Right kidney (tissue), 1 donor: ENCODE measurements at regions not wholly inside any gene's neighbourhood (a gene's known extent, or its start where the extent isn't known, plus 50 kb on each side); places are given as distances from the start of the nearest gene placed in this dataset.
"Not testable (repeated sequence)": the region's sequence is repeated elsewhere in the genome, so short reads cannot be mapped to it uniquely, and the experiment has no call there.

Experiments
- DNase-seq: peaks from one replicate; pipeline ENCODE4 v3.0.0-alpha.2; 2016

DNA sequence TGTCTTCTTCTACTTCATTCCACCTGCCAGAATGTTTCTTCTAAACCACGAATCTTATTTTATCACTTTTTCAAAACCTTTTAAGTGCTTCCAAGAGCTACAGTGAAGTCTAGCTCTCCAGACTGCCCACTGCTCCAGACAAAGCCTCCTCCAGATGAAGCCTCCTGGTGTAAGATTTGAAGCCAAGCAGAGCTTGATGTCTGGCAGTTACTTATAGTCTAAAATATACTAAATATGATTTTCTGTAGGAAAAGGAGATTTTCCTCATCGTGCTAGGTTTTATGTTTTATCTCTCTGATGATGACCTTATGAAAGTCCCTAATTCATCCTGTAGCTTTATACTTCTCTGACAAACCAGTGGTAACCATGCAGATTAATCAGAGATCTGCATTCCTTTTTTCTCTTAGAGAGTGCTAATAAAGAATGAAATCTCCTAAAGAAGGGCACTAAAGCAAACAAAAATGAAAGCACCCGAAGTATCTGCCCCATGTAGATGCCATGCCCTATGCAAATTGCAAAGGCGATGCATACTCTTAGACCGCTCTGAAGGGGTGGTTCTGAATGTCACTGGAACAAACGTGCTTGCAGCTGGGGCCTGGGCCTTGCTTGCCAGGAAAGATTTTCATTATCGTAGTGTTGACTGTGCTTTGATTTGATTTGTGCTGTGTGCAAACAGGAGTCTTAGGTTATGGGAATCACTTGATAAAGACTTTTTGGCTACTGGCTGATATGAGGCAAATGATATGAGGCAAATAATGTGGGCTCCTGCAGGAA lies 314.2 kb downstream of the PID1 start:
- DNase-seq = no peak

DNA sequence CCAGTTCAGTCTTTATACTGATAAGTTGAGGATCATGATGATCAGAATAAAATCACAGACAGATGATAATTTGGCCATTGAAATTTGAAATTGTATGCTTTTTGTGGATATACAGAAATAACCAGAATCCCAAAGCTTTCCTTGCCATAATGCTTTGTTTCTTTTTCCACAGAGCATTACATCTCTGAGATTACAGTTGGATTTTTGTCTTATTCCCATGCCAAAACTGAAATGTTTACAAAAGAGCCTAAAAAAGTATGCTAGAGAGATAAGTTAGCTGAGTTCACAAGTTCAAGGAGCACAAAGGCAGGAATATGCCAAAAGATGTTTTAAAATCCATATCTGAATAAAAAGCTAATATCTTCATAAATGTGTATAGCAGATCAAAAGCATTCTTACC lies 321.3 kb downstream of the PID1 start:
- DNase-seq = no peak

- no peak for DNase-seq
Measured at GRCh38 chr2:228945710-228946109, 325.4 kb downstream of the PID1 start.

- no peak for DNase-seq
Measured at GRCh38 chr2:228942856-228943255, 328.2 kb downstream of the PID1 start.

GRCh38 chr2:228938629-228939028 lies 332.5 kb downstream of the PID1 start:
- DNase-seq = no peak

DNA sequence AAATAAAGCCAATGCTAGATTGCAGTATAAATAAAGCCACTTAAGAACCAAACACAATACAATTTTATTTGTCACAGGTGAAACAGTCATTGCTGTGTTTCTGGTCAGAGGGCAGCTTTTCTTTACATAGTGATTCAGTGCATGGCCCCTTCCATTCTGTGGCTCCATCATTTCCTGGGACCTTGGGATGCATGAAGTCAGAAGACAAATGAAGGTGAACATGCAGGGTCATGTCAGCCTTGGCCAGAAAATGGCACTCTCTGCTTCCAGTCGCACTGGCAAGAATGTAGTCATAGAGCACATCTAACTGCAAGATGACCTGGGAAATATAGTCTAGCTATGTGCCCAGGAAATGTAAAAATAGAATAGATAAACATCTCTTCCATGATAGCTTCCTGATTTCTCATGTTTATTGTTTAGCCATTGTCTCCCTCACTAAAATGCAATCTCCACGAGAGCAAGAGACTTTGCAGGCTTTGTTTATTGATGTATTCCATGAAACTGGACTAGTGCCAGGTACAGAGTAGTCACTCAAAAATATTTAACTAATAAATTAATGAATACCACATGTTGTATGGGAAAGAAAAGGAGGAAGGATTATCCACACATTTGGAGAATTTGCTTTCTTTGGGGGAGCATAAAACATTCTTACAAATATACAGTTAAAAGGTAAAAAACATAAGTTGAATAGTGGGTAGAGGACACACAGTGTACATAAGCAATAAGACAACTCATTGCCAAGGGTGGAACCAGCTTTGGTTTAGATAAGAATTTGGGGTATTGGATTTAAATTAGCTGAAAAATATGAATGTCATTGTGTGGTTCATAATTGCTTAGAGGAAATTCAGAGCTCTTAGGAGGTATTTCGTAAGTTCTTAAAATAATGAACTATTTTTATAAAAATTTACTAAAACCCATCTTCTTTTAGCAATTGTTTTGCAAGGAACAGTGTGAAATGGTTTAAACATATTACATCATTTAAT lies 343.8 kb downstream of the PID1 start:
- DNase-seq = no peak

GRCh38 chr2:228919808-228920207 lies 351.3 kb downstream of the PID1 start:
- DNase-seq = no peak

- DNase-seq = no peak
Measured at GRCh38 chr2:228917220-228917619, 353.9 kb downstream of the PID1 start.

DNA sequence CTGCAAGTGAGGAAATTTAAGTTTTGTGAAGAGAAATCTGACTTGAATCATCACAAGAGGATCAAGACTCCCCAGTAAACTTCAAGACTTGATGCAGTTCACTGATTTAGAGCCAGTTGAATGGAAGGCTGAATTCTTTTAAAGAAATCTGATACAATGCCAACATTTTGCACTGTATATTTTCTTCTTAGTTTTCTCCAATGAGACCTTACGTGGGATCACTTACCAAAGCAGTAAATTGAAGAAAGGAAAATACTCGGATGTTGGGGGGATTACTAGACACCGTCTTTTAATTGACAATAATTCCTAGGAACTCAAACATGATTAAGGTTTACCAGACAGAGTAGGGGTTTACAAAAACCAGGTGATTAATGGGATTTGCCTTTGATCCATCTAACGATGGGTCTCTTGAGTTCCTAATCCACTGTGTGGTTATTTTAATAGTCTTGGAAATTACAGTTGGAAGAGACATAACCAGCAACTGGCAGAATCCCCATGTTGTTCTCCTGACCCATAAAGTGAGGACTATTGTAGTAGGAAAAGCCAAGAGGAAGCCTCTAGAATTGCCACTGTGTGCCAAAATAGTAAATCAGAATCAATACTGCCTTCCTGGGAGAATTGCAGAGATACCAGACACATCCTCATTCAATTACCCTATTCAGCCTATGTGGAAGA lies 354.5 kb downstream of the PID1 start:
- DNase-seq = no peak

GRCh38 chr2:228913176-228913575 lies 357.9 kb downstream of the PID1 start:
- DNase-seq = no peak

GRCh38 chr2:228910872-228911271 lies 360.2 kb downstream of the PID1 start:
- not testable (repeated sequence) for DNase-seq

DNA sequence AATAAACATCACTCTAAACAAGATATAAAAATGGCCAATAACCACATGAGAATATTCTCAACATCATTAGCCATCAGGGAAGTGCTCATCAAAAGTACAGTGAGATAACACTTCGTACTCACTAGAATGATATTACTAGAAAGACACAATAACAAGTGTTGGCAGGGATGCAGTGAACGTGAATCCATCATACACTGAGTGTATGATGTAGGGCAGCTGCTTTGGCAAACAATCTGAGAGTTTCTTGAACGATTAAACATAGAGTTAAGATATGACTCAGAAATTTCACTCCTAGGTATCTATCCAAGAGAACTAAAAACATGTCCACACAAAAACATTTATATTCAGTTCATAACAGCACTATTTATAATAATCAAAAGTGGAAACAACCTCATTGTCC lies 368.9 kb downstream of the PID1 start:
- DNase-seq = no peak

DNA sequence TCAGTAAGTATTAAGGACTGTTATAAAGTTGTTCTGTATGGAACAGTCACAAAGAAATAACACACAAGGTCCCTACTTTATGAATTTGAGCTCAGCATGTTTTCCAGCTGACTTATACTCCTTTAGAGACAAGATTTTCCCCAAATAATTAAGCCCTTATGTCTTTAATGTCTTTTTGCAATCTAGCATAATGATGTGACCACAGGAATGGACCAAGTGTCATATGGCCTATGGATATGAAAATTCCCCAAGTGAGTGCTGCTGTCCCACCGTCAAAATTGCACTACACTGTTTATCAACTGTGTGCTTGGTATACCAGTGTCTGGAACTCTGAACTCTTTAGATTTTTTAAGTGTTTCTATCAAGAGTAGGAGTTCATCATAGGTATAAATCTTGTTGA lies 369.6 kb downstream of the PID1 start:
- DNase-seq = no peak

DNA sequence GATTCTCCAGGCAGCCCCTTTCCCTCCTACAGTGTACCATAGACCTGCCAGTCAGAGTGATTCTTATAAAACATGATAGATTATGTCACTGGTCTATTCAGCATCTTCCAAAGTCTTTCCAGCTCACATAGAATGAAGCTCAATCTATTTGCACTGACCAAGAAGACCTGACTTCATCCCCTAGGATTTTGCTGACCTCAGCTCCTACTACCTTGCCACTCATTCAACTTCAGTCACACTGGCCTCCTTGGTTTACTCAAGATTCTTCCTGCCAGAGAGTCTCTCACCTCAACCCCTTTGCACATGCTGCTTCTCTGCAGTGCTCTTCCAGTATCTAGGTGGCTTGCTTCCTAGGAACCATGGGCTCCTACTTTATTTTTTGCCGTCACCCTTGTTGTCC lies 392.9 kb downstream of the PID1 start:
- DNase-seq = no peak

- no peak for DNase-seq
Measured at GRCh38 chr2:228876276-228876675, 394.8 kb downstream of the PID1 start.

- no peak for DNase-seq
Measured at GRCh38 chr2:228875152-228875900, 395.8 kb downstream of the PID1 start.

GRCh38 chr2:228871012-228871411 lies 400.1 kb downstream of the PID1 start:
- no peak for DNase-seq

GRCh38 chr2:228869636-228870264 lies 401.3 kb downstream of the PID1 start:
- no peak for DNase-seq

DNA sequence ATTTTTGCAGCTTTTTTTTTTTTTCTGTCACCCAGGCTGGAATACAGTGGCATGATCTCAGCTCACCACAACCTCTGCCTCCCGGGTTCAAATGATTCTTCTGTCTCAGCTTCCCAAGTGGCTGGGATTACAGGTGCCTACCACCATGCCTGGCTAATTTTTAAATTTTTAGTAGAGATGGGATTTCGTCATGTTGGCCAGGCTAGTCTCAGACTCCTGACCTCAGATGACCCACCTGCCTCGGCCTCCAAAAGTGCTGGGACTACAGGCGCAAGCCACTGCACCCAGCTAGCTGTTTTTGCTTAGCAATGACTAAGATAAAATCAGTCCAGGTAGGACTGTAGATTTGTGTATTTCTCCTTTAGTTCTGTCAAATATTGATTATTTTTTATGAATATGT lies 403.7 kb downstream of the PID1 start:
- no peak for DNase-seq

- no peak for DNase-seq
Measured at GRCh38 chr2:228866781-228867180, 404.3 kb downstream of the PID1 start.

GRCh38 chr2:228866044-228866443 lies 405.0 kb downstream of the PID1 start:
- DNase-seq = no peak

- DNase-seq = no peak
Measured at GRCh38 chr2:228864131-228864530, 407.0 kb downstream of the PID1 start.
